NCI-H226 (cell line): ENCODE measurements at regions not wholly inside any gene's neighbourhood (a gene's known extent, or its start where the extent isn't known, plus 50 kb on each side); places are given as distances from the start of the nearest gene placed in this dataset.
"Not testable (repeated sequence)": the region's sequence is repeated elsewhere in the genome, so short reads cannot be mapped to it uniquely, and the experiment has no call there.

Source experiments
- DNase-seq: peaks from one replicate; pipeline ENCODE4 v3.0.0-alpha.2; 2015

DNA sequence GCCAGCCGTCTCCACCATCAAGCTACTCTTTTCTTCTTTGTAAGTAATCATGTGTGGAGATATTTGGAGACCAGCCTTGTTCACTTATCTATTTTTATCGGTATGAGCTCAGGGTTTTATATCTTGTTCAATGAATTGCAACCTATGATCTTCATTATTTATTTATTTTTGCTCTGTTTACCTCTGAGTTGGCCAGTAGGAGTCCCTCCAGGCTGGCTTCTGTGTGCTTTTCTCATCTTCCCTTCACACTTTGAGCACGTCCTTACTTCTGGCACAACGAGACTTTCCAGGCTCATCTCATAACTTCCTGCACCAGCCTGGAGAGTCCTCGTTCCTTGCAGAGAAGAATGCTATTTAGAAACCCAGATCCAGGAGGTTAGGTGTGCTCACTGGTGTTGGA is 375.8 kb upstream of the PODXL start:
- DNase-seq, result no peak

DNA sequence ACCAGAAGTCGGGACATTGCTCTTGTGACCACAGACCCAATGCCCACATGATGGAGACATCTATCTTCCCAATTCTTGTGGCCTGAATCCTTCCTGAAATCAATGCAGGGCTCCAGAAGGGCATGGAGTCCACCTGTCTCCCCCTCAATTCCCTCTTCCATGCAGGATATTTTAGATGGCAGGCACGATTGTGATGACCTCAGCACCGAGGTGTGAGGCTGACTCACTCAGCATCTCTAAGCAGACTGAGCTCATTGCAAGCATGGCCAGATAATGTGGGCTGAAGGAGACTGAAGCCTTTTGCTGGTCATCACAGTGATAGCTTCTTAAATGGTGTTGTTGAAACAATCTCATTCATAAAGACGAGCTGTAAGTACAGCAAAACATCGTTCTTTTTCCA is 374.9 kb upstream of the PODXL start:
- DNase-seq, result no peak

DNA sequence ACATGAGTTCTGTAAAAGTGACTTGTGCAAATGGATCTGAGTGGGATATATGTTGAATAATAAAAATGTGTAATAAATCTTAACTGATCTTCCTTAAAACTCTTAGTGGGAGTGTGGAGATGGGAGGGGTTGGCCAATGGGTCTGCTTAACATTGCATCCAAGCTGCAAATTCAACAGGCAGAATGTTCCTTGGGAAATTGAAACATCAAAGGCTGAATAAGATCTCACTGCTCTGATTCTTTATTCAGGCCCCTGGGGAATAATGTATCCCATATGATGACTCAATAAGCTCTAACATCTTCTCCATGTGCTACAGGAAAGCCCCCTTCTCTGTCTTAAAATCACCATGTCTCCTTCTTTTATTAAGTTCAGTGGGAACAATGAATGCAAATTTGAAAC is 373.2 kb upstream of the PODXL start:
- DNase-seq, result no peak

DNA sequence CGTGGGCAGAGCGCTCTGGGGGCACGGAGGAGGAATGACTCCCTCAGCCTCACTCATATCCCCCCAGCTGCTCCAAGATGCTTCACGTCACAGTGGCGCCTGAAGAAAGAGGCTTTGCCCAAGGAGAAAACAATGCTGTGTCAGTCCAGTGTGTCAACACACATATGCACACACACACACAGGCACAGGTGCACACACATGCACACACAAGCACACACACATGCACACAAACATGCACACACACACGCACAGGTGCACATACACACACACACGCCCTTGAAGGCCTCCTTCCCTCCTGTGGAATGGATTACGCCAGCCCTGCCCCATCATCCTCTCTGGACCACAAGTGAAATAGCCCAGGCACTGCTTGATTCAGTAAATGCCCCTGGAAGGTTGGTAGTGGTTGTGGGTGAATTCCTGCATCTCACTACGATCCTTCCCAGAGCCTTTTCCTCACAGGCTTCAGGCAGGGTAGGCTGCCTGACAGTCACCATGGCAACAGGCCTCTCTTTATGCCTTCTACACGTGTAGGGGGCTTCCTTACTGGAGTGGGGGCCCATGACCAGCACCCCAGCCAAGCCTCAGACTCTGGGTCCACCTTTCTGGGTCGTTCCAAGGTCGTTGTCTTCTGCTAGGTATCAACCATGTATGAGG is 371.5 kb upstream of the PODXL start:
- DNase-seq, result no peak

DNA sequence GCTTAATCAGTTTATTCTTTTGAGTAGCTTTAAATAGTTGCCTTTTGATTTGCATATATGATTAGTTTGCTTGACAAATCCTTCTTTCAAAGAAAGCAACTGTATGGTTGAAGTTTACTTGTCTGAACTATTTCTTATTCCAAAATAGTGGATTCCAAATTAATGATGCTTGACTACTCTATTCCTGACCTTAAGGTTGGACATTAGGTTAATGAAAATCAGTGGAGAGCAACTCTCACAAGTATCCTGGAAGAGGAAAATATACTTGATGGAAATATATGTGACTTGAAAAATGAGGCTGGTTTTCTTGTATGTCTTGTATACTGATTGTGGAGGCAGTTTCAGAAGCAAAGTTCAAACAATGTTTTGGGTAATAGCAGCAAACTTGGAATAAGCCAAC is 369.2 kb upstream of the PODXL start:
- DNase-seq, result no peak

DNA sequence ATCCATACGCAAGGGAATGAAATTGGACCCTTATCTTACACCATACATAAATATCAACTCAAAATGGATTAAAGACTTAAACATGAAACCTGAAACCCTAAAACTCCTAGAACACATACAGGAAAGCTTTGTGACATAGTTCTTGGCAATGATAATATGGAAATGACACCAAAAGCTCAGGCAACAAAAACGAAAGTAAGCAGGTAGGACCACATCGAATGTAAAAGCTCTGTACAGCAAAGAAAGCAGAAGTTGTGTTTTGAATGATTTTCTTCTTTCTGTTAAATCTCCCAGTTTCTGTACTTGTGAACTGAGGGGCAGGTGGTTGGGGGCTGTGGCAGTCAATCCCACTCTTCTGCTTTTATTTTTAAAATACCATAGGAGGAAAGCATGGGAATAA is 368.4 kb upstream of the PODXL start:
- DNase-seq, result no peak

DNA sequence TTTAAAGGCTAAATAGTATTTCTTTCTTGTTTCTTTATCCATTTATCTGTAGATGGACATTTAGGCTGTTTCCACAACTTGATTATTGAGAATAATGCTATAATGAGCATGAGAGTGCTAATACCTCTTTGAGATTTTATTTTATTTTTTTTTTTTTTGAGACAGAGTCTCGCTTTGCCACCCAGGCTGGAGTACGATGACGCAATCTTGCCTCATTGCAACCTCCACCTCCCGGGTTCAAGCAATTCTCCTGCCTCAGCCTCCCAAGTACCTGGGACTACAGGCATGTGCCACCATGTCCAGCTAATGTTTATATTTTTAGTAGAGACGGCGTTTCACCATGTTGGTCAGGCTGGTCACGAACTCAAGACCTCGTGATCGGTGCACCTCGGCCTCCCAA is 366.5 kb upstream of the PODXL start:
- DNase-seq, result not testable (repeated sequence)

DNA sequence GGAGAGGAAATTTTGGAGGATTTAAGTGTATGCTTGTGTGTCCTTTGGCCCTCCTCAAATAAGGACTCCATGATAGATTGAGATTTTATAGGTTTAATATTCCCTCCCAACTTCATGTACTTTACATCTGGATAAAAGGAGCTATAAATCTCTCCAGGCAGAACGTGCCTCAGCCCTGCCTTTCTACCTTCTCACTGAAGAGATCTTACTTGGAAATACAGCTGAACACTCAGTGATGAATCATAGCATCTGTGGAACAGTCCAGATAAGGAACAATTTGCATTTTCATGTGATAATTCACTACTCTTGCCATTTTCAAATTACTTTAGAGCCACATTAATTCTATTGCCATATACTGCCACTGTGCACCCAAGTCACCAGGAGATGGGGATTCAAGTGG is 364.6 kb upstream of the PODXL start:
- peak; percentile 43 for DNase-seq

DNA sequence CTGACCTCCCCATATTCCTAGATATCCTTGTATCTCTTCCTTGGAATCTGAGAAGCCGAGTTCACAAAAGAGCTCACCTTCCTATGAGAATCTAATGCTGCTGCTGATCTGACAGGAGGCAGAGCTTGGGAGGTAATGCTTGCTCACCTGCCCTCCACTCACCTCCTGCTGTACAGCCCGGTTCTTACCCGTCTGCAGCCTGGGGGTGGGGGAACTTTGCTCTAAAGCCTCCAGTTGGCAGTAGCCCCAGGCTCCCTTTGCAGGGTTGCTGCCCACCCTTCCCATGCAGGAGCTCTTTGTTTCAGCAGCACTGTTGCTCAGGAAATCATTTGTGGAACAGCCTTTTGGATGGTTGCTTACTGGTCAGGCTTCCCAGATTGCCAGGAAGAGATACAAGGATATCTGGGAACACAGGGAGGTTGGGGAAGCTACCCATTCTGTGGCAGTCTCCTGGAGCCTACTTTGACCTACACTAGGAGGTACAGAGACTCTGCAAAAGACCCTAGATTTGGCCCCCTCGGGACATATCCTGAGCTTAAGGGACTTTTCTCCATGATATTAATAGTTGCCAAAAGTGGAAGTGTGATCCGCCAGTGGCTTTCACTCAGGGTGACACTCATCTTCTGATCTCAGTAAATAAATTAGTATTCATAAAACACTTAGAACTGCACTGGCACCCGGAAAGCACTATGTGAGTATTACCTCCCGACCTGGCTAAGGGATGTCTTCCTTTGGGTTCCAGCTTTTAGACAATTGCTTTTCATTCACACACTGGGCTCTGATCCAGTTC is 363.7 kb upstream of the PODXL start:
- no peak for DNase-seq

DNA sequence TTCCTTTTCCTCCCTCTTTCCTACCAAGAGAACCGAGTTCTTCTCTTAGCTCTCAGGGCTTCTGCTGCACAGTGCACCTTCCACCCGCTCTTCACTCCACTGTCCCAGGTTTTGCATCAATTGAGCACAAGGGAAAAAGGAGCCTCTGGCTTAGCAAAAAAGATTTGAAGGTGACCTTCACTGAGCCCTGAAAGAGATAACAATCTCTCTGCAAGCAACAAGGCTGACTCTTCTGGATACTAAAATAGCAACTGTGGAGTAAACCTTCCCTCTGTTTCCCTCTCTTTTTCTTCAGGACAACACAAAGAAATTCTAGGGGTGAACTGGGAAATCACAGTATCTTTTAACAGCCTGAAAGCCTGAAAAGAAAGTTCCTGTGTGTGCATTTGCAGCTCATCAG is 354.7 kb upstream of the PODXL start:
- no peak for DNase-seq

DNA sequence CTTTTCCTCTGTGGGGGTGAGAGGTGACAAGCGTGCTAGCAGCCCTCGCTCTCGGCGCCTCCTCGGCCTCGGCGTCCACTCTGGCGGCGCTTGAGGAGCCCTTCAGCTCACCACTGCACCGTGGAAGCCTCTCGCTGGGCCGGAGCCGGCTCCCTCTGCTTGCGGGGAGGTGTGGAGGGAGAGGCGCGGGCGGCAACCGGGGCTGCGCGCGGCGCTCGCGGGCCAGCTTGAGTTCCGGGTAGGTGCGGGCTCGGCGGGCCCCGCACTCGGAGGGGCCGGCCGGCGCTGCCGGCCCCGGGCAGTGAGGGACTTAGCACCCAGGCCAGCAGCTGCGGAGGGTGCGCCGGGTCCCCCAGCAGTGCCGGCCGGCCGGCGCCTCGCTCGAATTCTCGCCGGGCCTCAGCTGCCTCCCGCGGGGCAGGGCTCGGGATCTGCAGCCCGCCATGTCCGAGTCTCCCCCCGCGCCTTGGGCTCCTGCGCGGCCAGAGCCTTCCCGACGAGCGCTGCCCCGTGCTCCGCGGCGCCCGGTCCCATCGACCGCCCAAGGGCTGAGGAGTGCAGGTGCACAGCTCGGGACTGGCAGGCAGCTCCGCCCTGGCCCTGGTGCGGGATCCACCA is 352.8 kb upstream of the PODXL start:
- DNase-seq, result no peak

DNA sequence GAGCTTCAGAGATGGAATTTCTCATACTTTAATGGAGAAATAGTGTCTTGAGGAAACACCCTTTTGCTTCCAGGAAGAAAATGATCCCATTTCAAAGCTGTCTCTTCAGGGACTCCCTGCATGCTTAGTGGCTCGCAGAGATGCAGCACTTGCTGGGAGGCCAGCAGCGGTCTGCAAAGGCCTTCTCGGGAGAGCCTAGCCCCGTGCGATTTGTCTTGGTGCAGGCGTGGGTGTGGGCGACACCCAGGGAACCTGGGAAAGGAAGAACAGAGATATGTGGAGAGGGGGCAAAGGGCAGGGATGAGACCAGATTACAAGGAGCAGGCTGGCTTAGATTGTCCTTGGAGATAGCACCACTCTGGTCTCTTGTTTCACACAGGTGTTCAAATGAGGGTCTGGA is 352.3 kb upstream of the PODXL start:
- no peak for DNase-seq

DNA sequence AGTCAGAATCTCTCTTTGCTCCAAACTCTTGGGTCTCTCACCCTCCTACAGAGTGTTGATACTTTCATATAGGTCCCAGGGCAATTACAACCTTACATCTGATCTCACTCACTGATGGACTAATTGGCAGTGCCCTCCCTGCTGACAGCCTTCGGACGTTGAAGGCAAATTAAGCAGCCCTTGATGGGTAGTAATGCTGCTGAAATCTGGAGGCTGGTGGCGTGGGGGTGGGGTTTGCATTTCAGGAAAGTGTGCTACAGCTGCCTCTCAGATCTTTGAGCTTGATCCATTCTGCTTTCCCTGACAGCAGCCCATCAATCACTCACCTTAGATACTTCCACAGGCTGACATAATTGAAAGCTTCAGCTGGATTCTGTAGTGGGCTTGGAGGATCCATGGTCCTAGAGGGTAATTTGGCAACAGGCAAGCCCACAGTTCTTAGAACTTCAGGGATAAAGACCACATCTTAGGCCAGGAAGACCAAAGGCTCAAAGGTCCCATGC is 349.1 kb upstream of the PODXL start:
- DNase-seq, result no peak

DNA sequence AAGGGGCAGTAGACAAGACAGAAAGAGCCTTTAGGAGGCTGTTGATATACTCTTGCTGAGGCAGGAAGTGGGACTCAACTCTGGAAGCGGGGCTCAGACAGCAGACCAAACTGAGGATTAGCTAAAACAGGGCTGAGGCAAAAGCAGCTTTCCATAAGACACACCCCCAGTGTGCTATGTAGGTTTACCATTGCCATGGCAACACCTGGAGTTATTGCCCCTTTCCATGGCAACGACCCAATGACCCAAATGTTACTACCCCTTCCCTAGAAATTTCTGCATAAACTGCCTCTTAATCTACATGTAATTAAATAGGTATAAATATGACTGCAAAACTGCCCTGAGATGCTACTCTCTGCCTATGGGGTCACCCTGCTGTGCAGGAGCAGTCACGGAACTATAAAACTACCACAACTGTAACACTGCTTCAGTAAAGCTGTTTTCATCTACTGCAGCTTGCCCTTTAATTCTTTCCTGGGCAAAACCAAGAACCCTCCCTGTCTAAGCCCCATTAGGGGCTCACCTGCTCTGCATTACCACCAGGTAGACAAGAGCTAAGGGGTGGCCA is 348.4 kb upstream of the PODXL start:
- no peak for DNase-seq

DNA sequence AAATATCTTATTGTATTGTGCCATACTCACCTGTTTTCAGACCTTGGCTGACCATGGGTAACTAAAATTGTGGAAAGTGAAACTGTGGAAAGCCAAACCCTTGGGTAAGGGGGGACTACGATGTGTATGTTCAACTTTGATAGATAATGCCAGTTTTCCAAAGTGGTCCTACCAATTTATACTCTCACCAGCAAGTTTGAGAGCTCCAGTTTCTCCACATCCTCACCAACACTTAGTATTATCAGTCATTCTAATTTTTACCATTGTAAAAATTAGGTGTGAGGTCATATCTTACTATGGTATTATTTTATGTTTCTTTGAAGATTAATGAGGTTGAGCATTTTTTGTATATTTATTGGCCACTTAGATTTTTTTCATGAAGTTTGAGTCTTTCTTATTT is 346.9 kb upstream of the PODXL start:
- DNase-seq, result no peak

DNA sequence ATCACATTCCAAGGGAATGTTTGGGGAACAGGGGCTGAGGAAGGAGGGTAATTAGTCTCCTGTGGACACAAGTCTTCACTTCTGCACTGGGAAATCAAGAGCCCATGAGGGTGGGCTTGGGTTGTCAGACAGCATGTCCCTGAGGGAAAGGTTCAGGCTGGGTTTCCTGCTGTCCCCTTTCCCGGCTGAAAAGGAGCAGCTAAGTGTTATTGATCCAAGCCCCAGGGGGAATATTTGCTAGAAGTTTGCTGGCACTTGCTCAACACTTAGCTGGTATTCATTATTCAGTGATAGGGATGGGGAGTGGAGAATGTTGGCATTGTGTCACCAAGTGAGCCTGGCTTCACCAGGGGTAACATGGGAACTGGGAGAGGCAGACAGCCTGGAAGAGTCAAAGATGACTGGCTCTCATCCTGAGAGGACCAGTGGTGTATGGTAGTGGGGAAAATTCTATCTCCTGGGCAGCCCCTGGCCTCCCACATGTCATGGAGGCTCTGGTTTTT is 344.4 kb upstream of the PODXL start:
- no peak for DNase-seq

DNA sequence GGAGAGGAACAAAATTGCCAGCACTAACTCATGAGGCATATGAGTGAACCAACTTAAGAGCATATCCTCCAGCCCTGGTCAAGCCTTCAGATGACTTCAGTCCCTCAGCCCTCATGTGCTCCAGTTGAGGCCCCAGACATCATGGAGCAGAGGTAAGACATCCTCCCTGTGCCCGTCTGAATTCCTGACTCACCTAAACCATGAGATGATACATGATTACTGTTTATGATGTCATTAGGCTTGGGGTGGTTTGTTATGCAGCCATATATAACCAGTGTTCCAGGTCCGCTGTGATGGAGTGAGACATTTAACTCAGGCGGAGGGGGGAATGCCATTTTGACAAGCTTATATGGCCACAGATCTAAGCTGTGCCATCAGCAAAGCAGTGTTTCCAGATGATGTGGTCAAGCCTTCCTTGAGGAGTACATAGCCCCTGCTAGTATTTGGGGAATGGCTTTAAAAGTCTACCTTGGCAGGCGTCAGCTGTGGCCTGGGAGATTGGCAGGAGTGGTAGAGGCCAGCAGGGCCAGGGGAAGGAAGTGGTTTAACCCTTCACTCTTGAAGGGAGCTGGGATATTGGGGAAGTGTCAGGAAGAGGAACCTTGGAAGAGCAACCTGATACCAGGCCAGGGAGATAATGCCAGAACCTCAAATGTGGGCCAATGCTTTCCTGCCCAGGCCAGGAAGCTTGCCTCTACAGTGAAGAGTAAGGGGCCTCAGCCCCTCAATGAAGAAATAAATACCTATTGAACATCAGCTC is 343.0 kb upstream of the PODXL start:
- DNase-seq, result no peak

DNA sequence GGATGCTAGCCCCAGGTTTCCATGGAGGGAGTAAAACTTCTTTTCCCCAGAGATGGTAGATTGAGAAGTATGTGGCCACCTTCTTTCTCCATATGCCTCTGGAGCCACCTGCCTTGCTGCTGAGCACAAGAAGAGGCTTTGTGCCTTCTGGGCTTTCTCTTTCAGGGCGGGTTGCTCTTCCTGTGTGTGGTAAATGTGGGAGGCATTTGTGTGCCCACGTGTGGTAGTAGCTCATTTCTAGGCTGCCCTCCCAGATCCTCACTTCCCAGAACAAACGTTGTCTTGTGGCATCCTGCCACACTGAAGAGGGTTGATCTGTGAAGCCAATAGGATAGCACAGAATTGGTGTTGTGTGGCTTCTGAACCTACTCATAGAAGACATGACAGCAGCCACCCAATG is 342.0 kb upstream of the PODXL start:
- peak; percentile 75 for DNase-seq

DNA sequence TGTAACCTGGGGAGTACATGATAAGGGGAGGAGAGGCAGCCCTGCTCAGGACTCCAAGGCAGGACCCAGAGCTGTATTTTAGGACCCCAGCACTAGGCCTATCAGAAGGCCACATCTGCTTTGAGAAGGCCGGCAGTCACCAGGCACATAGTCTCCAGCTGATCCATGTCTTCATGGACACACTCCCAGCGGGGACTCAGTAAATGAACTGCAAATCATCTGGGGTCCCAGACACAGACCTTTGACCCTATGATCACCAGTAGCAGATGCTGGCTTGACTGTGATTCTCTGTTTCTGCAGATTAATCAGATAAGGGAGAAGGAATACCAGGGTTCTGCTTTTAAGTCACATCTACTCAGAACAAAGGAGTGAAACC is 341.4 kb upstream of the PODXL start:
- DNase-seq, result no peak

DNA sequence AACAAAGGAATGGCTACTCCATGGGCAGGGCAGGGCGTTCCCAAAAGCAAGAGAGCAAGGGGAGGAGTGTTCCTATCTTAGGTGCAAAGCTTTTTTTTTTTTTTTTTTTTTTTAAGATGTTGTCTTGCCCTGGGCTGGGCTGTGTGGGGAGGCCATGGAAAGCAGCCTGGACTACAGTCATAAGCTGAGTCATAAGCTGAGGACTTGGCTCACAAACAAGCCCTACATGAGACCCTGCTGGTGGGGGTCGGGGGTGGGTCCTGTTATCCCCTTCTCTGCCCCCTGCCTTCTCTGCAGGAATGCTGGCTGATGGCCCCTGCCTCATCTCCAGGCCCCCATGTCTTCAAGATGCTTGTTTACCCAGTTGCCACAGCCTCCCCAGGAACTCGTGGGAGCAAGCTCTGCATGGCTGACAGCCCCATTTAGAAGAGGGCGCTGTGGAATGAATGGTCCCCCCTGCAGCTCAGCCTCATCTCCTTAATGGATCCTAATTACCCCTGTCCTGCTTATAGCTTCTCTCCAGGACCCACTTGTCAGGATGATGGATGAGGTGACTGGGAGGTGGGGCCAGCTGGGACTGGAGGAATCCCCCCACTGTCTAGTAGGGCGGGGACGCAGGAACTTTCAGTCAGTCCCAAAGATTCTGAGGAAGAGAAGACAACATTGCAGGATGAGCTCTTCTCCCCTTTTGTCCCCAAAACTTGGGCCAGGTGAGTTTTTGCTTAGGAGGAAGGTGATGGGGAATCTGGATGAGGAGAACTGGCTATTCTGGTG is 340.8 kb upstream of the PODXL start:
- peak; percentile 72 for DNase-seq

DNA sequence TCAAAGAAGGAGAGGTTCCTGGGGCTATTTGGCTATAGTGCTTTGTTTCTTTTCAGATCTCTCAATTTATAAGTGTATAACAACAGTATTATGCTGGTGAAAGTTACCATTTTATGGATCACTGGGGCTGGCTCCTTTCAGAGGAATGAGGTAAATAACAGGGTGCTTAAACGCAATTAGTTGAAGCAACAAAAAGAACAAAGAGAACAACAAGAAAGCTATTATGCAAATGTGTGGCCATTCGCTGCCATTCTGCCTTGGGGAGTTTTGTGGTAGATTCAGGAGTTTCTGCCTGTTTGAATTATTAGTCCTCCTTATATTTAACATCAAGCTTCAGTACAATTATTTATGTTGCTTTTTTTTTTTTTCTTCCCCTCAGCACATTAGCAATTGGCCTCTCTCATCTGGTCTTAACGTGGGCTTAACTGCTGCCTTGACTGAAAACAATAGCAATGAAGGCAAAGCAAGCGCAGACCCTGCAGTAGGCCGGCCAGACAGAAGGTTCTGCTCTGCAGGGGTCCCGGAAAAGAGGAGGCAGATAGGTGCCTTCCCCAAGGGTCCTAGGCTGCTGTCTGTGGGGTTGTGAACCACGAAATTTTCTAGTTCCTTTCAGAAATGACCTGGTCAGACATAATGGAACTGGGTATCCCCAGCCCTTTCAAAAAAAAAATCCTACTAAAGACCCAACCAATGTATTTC is 339.9 kb upstream of the PODXL start:
- DNase-seq, result no peak
